ENCODE measurements at regions not wholly inside any gene's neighbourhood (a gene's known extent, or its start where the extent isn't known, plus 50 kb on each side); places are given as distances from the start of the nearest gene placed in this dataset.

DNA sequence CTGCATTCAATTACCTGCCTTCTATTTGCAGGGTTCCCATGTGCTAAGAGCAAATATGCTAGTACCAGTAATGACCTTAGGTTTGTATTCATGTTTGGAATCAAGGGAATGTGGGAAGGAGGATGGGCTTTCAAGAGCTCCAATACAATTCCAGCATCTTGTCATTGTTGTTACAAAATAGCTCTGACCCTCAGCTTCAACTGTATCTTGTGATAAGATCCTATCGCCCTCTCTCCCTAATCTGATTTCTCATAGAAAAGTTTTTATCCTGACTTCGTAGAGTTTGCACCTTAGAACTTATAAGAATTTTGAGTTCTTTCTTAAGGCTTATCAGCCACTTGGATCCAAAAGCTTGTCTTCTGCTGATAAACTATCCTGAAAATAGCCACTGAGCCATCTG is 749.5 kb upstream of the ACVR2A start:
- no peaks in the 10 kb centered on the region for H3K9me3 ChIP-seq (ENCODE audit: control insufficient read depth, low read depth, low read length)
- no peak overlapping the region for H3K4me3 Mint-ChIP-seq
- H4K91ac ChIP-seq (ENCODE audit: insufficient read length, low read depth, low read length), result no peak overlapping the region
- H2AK5ac ChIP-seq (ENCODE audit: insufficient read length, low read length), result no peak overlapping the region
- no peak overlapping the region for H3K4ac ChIP-seq (ENCODE audit: low read depth, low read length)
- H3K23me2 ChIP-seq (ENCODE audit: insufficient read length, low read depth, low read length, poor library complexity, severe bottlenecking), result no peaks in the 10 kb centered on the region
- H3K23ac ChIP-seq (ENCODE audit: insufficient read length, low read depth, low read length), result no peak overlapping the region
- peaks cover 9 to 22% of the 10 kb centered on the region in 2 experiments for H3K4me1 Mint-ChIP-seq
- no peak overlapping the region for H2BK120ac ChIP-seq (ENCODE audit: low read depth, low read length, poor library complexity, severe bottlenecking)
- no peak overlapping the region for H2BK12ac ChIP-seq (ENCODE audit: insufficient read length, low read depth, low read length)
- no peaks in the 10 kb centered on the region for H4K20me1 ChIP-seq (ENCODE audit: control insufficient read depth, insufficient read depth, insufficient read length)
- no peak overlapping the region for H2BK5ac ChIP-seq (ENCODE audit: insufficient read length, low read length)
- no peak overlapping the region for H2BK15ac ChIP-seq (ENCODE audit: low read depth, low read length)
- H3K27ac ChIP-seq (ENCODE audit: insufficient read length, low read depth, low read length), result no peak overlapping the region
- no peak overlapping the region for H3K9ac ChIP-seq (ENCODE audit: extremely low read depth, insufficient read length, low read length)
- H3K9me3 Mint-ChIP-seq, result no peaks in the 10 kb centered on the region; a peak in 2 of 5 replicates
- DNase-seq, result no peak
- H3K27me3 ChIP-seq (ENCODE audit: insufficient read depth, low read length), result peaks cover 2% of the 10 kb centered on the region; the same call in 1 of the 2 replicates
- no peak overlapping the region for H3K56ac ChIP-seq (ENCODE audit: insufficient read length, low read depth, low read length)
- H3K27me3 Mint-ChIP-seq (ENCODE audit: low read depth), result peaks cover 4% of the 10 kb centered on the region; the same call in 1 of the 2 replicates
- WGBS (ENCODE audit: extremely low coverage, insufficient read length, low lambda C conversion rate), result no CpG with 5 or more reads among the region's 2 CpGs
- no peak overlapping the region for H3T11ph ChIP-seq (ENCODE audit: low read length)
- H3K79me2 ChIP-seq (ENCODE audit: insufficient read depth, low read length), result no peaks in the 10 kb centered on the region
- H3K4me1 ChIP-seq (ENCODE audit: insufficient read depth, low read length), result peaks cover 9% of the 10 kb centered on the region
- TF ChIP-seq, protein P1, sequence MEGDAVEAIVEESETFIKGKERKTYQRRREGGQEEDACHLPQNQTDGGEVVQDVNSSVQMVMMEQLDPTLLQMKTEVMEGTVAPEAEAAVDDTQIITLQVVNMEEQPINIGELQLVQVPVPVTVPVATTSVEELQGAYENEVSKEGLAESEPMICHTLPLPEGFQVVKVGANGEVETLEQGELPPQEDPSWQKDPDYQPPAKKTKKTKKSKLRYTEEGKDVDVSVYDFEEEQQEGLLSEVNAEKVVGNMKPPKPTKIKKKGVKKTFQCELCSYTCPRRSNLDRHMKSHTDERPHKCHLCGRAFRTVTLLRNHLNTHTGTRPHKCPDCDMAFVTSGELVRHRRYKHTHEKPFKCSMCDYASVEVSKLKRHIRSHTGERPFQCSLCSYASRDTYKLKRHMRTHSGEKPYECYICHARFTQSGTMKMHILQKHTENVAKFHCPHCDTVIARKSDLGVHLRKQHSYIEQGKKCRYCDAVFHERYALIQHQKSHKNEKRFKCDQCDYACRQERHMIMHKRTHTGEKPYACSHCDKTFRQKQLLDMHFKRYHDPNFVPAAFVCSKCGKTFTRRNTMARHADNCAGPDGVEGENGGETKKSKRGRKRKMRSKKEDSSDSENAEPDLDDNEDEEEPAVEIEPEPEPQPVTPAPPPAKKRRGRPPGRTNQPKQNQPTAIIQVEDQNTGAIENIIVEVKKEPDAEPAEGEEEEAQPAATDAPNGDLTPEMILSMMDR (conservative IDR thresholded peaks at IDR 0.05), result no peak
- no peaks in the 10 kb centered on the region for H3K79me1 ChIP-seq (ENCODE audit: insufficient read depth, low read depth, low read length, poor library complexity, severe bottlenecking)
- H4K8ac ChIP-seq (replicated peaks; ENCODE audit: insufficient read length, low read depth, low read length), result no peak overlapping the region
- H4K5ac ChIP-seq (ENCODE audit: insufficient read length, low read depth, low read length), result no peak overlapping the region
- 0 out of 7 replicates have a peak, but pooled peaks cover 0 to 4% (median 0%) of the 10 kb centered on the region in 3 experiments for H3K36me3 Mint-ChIP-seq (ENCODE audit: insufficient read depth in 1 of 3, low read depth in 3 of 3)
- H3K27ac Mint-ChIP-seq, result no peak overlapping the region
- no peak overlapping the region for H3K18ac ChIP-seq (ENCODE audit: insufficient read length, low read depth, low read length)
- H3K14ac ChIP-seq (ENCODE audit: insufficient read depth, low read length), result no peak overlapping the region
- H2BK20ac ChIP-seq (ENCODE audit: low read depth, low read length, poor library complexity, severe bottlenecking), result no peak overlapping the region
- no peak overlapping the region for H2AFZ ChIP-seq (ENCODE audit: low read length)
- no peak overlapping the region for H3K4me2 ChIP-seq (ENCODE audit: insufficient read depth, insufficient read length, low read length)
